BJ (cell line): ENCODE measurements at regions not wholly inside any gene's neighbourhood (a gene's known extent, or its start where the extent isn't known, plus 50 kb on each side); places are given as distances from the start of the nearest gene placed in this dataset.

ENCODE experiments used
- CTCF ChIA-PET: fragments of 350-600 bp; formaldehyde crosslinking; extraction: SDS; loops from one replicate; lab custom pipeline; 2021; ENCODE audit warnings: antibody characterized with exemption, inconsistent platforms; lab: Yijun Ruan, JAX
- POLR2A ChIA-PET: fragments of 300-600 bp; sonication (Branson Sonifier 250); formaldehyde crosslinking; extraction: SDS; loops from one replicate; lab custom pipeline; 2021; ENCODE audit warnings: antibody characterized with exemption; lab: Charles Lee
- DNase-seq: peaks from one replicate; pipeline ENCODE4 v3.0.0-alpha.2; 2011; ENCODE audit warnings: low read depth
- H3K27me3 ChIP-seq: 2 replicates; pipeline ENCODE4 v1.6.0; 2011; ENCODE audit warnings: low read length; ENCODE audit not compliant: control insufficient read depth, insufficient read depth
- H3K36me3 ChIP-seq: 2 replicates; pipeline ENCODE4 v1.5.1; 2011; ENCODE audit warnings: low read length; ENCODE audit not compliant: control insufficient read depth, insufficient read depth
- H3K4me3 ChIP-seq: 2 replicates; pipeline ENCODE4 v1.5.1; 2011; ENCODE audit warnings: low read depth, mild to moderate bottlenecking, control low read depth, low read length
- TF ChIP-seq, protein P1 (sequence below): IDR thresholded peaks from 2 replicates; pipeline ENCODE4 v1.5.1; 2011; ENCODE audit warnings: low read depth, mild to moderate bottlenecking, control low read depth, inconsistent platforms, low read length, moderate library complexity; ENCODE audit not compliant: insufficient read depth

DNA sequence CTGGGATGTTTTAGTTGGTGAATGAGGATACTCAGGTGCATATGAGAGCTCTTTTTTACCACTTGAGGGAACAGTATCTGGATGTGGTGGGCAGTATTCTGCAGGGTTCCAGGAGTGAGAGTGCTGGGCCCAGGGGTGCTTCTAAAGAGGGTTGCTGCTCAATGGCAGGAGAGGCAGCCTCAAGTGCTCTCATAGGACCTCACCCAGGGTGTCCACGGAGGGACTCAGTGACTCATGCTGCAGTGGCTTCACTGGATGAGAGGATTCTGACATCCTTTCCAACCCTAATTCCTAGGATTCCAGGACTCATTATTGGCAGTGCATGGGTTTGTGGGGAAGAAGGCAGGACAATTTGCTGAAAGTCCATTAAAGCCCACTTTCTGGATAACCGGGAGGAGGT, 176.6 kb upstream of the FERMT1 start:
- CTCF ChIA-PET = no interaction called here
- no peak for DNase-seq

GRCh38 chr20:6298049-6298448, 175.2 kb upstream of the FERMT1 start:
- TF ChIP-seq, protein P1, sequence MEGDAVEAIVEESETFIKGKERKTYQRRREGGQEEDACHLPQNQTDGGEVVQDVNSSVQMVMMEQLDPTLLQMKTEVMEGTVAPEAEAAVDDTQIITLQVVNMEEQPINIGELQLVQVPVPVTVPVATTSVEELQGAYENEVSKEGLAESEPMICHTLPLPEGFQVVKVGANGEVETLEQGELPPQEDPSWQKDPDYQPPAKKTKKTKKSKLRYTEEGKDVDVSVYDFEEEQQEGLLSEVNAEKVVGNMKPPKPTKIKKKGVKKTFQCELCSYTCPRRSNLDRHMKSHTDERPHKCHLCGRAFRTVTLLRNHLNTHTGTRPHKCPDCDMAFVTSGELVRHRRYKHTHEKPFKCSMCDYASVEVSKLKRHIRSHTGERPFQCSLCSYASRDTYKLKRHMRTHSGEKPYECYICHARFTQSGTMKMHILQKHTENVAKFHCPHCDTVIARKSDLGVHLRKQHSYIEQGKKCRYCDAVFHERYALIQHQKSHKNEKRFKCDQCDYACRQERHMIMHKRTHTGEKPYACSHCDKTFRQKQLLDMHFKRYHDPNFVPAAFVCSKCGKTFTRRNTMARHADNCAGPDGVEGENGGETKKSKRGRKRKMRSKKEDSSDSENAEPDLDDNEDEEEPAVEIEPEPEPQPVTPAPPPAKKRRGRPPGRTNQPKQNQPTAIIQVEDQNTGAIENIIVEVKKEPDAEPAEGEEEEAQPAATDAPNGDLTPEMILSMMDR = no peak

More for the DNA sequence above, 176.6 kb upstream of the FERMT1 start:
- TF ChIP-seq, protein P1 = no peak
- POLR2A ChIA-PET = no interaction called here
- Histone ChIP-seq H3K27me3 (no peaks in the 10 kb centered on the region), H3K36me3 (no peaks in the 10 kb centered on the region), H3K4me3 (no peak overlapping the region)

GRCh38 chr20:6295867-6296256, 173.0 kb upstream of the FERMT1 start:
- no peak for DNase-seq
- no peaks in the 10 kb centered on the region for H3K36me3 ChIP-seq
- ChIA-PET CTCF (no interaction called here), POLR2A (no interaction called here)
- no peaks in the 10 kb centered on the region for H3K27me3 ChIP-seq
- TF ChIP-seq, protein P1 = no peak
- no peak overlapping the region for H3K4me3 ChIP-seq

More at GRCh38 chr20:6298049-6298448, 175.2 kb upstream of the FERMT1 start:
- Histone ChIP-seq H3K36me3 (no peaks in the 10 kb centered on the region), H3K27me3 (no peaks in the 10 kb centered on the region), H3K4me3 (no peak overlapping the region)
- DNase-seq = no peak
- ChIA-PET POLR2A (no interaction called here), CTCF (no interaction called here)

- ChIA-PET POLR2A (no interaction called here), CTCF (no interaction called here)
- Histone ChIP-seq H3K36me3 (no peaks in the 10 kb centered on the region), H3K27me3 (no peaks in the 10 kb centered on the region), H3K4me3 (no peak overlapping the region)
- DNase-seq = no peak
- TF ChIP-seq, protein P1 = no peak
These were observed 172.5 kb upstream of the FERMT1 start for GRCh38 chr20:6295127-6295866.

DNA sequence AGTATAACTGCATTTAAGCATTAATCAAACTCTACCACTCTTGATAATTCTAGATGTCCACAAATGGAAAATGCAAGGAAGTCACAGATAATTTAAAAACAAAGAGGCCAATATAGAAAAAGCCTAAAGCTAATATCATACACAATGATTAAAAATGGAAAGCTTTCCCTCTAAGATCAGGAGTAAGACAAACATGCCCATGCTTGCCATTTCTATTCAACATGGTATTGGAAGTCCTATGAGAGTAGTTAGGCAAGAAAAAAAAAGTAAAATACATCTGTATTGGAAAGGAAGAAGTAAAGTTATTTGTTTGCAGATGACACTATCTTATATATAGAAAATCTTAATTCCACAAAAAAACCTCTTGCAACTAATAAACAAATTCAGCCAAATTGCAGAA, 164.6 kb upstream of the FERMT1 start:
- CTCF ChIA-PET = no interaction called here
- H3K36me3 ChIP-seq = no peaks in the 10 kb centered on the region
- TF ChIP-seq, protein P1 = no peak
- DNase-seq = no peak
- no peaks in the 10 kb centered on the region for H3K27me3 ChIP-seq
- H3K4me3 ChIP-seq = no peak overlapping the region
- POLR2A ChIA-PET = no interaction called here
